GM23248 (cell line): ENCODE measurements at regions not wholly inside any gene's neighbourhood (a gene's known extent, or its start where the extent isn't known, plus 50 kb on each side); places are given as distances from the start of the nearest gene placed in this dataset.

Experiments
- DNase-seq: peaks from one replicate; pipeline ENCODE4 v3.0.0-alpha.2; 2015
- H2AFZ ChIP-seq: fragments of 200-600 bp; sonication (generic); 2 replicates; pipeline ENCODE4 v1.6.1; 2016; ENCODE audit warnings: antibody characterized with exemption
- H3F3A ChIP-seq: fragments of 200-600 bp; sonication (generic); 2 replicates; pipeline ENCODE4 v1.6.1; 2016; ENCODE audit warnings: mild to moderate bottlenecking, antibody characterized with exemption, mixed run types; ENCODE audit not compliant: insufficient read depth
- H3K27ac ChIP-seq: fragments of 200-600 bp; sonication (generic); 2 replicates; pipeline ENCODE4 v1.5.1; 2016; ENCODE audit warnings: mild to moderate bottlenecking
- H3K27me3 ChIP-seq: fragments of 200-600 bp; sonication (generic); replicated peaks from 2 replicates; pipeline ENCODE4 v1.6.1; 2016; ENCODE audit warnings: mild to moderate bottlenecking; ENCODE audit not compliant: insufficient read depth
- H3K36me3 ChIP-seq: fragments of 200-600 bp; sonication (generic); 2 replicates; pipeline ENCODE4 v1.6.1; 2016; ENCODE audit warnings: low read depth, mild to moderate bottlenecking
- H3K4me1 ChIP-seq: fragments of 200-600 bp; sonication (generic); 2 replicates; pipeline ENCODE4 v1.6.1; 2016; ENCODE audit warnings: mild to moderate bottlenecking; ENCODE audit not compliant: insufficient read depth
- H3K4me2 ChIP-seq: fragments of 200-600 bp; sonication (generic); one replicate; pipeline ENCODE4 v1.6.1; 2016; ENCODE audit warnings: mild to moderate bottlenecking; ENCODE audit not compliant: unreplicated experiment
- H3K4me3 ChIP-seq: fragments of 200-600 bp; sonication (generic); 2 replicates; pipeline ENCODE4 v1.5.1; 2016; ENCODE audit warnings: mild to moderate bottlenecking
- H3K79me2 ChIP-seq: fragments of 200-600 bp; sonication (generic); 2 replicates; pipeline ENCODE4 v1.6.1; 2016; ENCODE audit warnings: mild to moderate bottlenecking; ENCODE audit not compliant: insufficient read depth
- H3K9ac ChIP-seq: fragments of 200-600 bp; sonication (generic); 2 replicates; pipeline ENCODE4 v1.6.1; 2016; ENCODE audit warnings: mild to moderate bottlenecking
- H3K9me2 ChIP-seq: fragments of 200-600 bp; sonication (generic); 2 replicates; pipeline ENCODE4 v1.6.1; 2016; ENCODE audit warnings: mixed run types, mild to moderate bottlenecking, moderate library complexity; ENCODE audit not compliant: insufficient read depth
- H3K9me3 ChIP-seq: fragments of 200-600 bp; sonication (generic); one replicate; pipeline ENCODE4 v1.6.1; 2017; ENCODE audit warnings: low read depth
- H4K20me1 ChIP-seq: fragments of 200-600 bp; sonication (generic); 2 replicates; pipeline ENCODE4 v1.6.0; 2016; ENCODE audit not compliant: insufficient read depth
- EZH2 ChIP-seq: fragments of 200-600 bp; sonication (generic); IDR thresholded peaks from 2 replicates; pipeline ENCODE4 v1.6.1; 2018; ENCODE audit warnings: antibody characterized with exemption, mild to moderate bottlenecking; ENCODE audit not compliant: insufficient read depth, poor library complexity, severe bottlenecking
- EZH2phosphoT487 ChIP-seq: fragments of 200-600 bp; sonication (generic); IDR thresholded peaks from 2 replicates; pipeline ENCODE4 v1.6.1; 2018; ENCODE audit warnings: antibody characterized with exemption, moderate library complexity, mild to moderate bottlenecking, low read depth; ENCODE audit not compliant: insufficient read depth
- WGBS, 2 experiments: methylation state at CpG; one replicate each; pipeline ENCODE4 v1.1.6; 2015 to 2017; ENCODE audit warnings: low lambda C conversion rate in 2 of 2, low coverage in 1 of 2; ENCODE audit errors: missing lambda C conversion rate in 2 of 2; 5-methylcytosine and 5-hydroxymethylcytosine counted together
- in situ Hi-C: fragments of 300-500 bp; cut with MboI; formaldehyde crosslinking; loops from 2 replicates; pipeline ENCODE4 v1.15.0; 2020

- H3K27ac ChIP-seq: peak overlapping the region; percentile 58
- H3K79me2 ChIP-seq: peaks cover 98% of the 10 kb centered on the region
- H3K4me1 ChIP-seq: peaks cover 74% of the 10 kb centered on the region
- peaks cover 22% of the 10 kb centered on the region for H3F3A ChIP-seq
- no peaks in the 10 kb centered on the region for H3K9me2 ChIP-seq
- H4K20me1 ChIP-seq: no peaks in the 10 kb centered on the region
- no peak overlapping the region for H3K4me3 ChIP-seq
- DNase-seq: no peak
- no peak overlapping the region for H2AFZ ChIP-seq
- no peaks in the 10 kb centered on the region for H3K36me3 ChIP-seq
- 83 to 84% methylated on average over 8 of the region's 8 CpGs for WGBS, 2 experiments
- in situ Hi-C loops: no loop called here
- peak overlapping the region; percentile 41 for H3K4me2 ChIP-seq
- H3K9ac ChIP-seq: peak overlapping the region; percentile 57
- H3K27me3 ChIP-seq: no peaks in the 10 kb centered on the region
- no peaks in the 10 kb centered on the region for H3K9me3 ChIP-seq
- TF ChIP-seq EZH2phosphoT487: no peak
- no peak for TF ChIP-seq EZH2
Observed at GRCh38 chr17:77386502-77387192, 245.9 kb downstream of the SEC14L1 start.

GRCh38 chr17:77387891-77388290 lies 247.1 kb downstream of the SEC14L1 start:
- Histone ChIP-seq H3K4me2 (no peak overlapping the region), H3K27me3 (no peaks in the 10 kb centered on the region), H3K4me3 (no peak overlapping the region), H3K36me3 (no peaks in the 10 kb centered on the region), H3K9me2 (no peaks in the 10 kb centered on the region), H3K27ac (peak overlapping the region; percentile 41; the same call in 1 of the 2 replicates), H3K9ac (no peak overlapping the region), H3K79me2 (peaks cover 88% of the 10 kb centered on the region), H2AFZ (no peak overlapping the region), H3K9me3 (no peaks in the 10 kb centered on the region), H3K4me1 (peaks cover 82% of the 10 kb centered on the region), H4K20me1 (no peaks in the 10 kb centered on the region), H3F3A (peaks cover 30% of the 10 kb centered on the region)
- TF ChIP-seq EZH2 (no peak), EZH2phosphoT487 (no peak)
- no peak for DNase-seq
- WGBS, 2 experiments: 94 to 96% methylated on average over 11 to 14 of the region's 14 CpGs
- in situ Hi-C loops: no loop called here

- H3K27me3 ChIP-seq: no peaks in the 10 kb centered on the region
- H4K20me1 ChIP-seq: no peaks in the 10 kb centered on the region
- H3K36me3 ChIP-seq: no peaks in the 10 kb centered on the region
- peak overlapping the region; percentile 56 for H3K9ac ChIP-seq
- no peaks in the 10 kb centered on the region for H3K9me2 ChIP-seq
- TF ChIP-seq EZH2phosphoT487: no peak
- TF ChIP-seq EZH2: no peak
- H3K4me1 ChIP-seq: peaks cover 82% of the 10 kb centered on the region
- H3K79me2 ChIP-seq: peaks cover 88% of the 10 kb centered on the region
- H3K4me2 ChIP-seq: no peak overlapping the region
- in situ Hi-C loops: no loop called here
- peak overlapping the region; percentile 41 for H3K27ac ChIP-seq
- WGBS, 2 experiments: 66 to 70% methylated on average over 29 of the region's 29 CpGs
- peaks cover 34% of the 10 kb centered on the region for H3F3A ChIP-seq
- peak; percentile 47 for DNase-seq
- no peaks in the 10 kb centered on the region for H3K9me3 ChIP-seq
- no peak overlapping the region for H3K4me3 ChIP-seq
- H2AFZ ChIP-seq: no peak overlapping the region
Observed at GRCh38 chr17:77388384-77389306, 247.9 kb downstream of the SEC14L1 start.

GRCh38 chr17:77390870-77391269 lies 250.1 kb downstream of the SEC14L1 start:
- no peaks in the 10 kb centered on the region for H4K20me1 ChIP-seq
- peak overlapping the region; percentile 93 for H3K9ac ChIP-seq

More at GRCh38 chr17:77390870-77391269, 250.1 kb downstream of the SEC14L1 start:
- peaks cover 74% of the 10 kb centered on the region for H3K4me1 ChIP-seq
- no peak for DNase-seq
- TF ChIP-seq EZH2phosphoT487 (no peak), EZH2 (no peak)
- H3K4me2 ChIP-seq: peak overlapping the region; percentile 45
- H3K4me3 ChIP-seq: no peak overlapping the region
- peak overlapping the region; percentile 100 for H3K27ac ChIP-seq
- peaks cover 88% of the 10 kb centered on the region for H3K79me2 ChIP-seq
- H3K9me3 ChIP-seq: no peaks in the 10 kb centered on the region
- 85% methylated on average over 12 of the region's 12 CpGs for WGBS, 2 experiments
- H3K36me3 ChIP-seq: no peaks in the 10 kb centered on the region
- in situ Hi-C loops: no loop called here
- H3K9me2 ChIP-seq: no peaks in the 10 kb centered on the region
- peaks cover 33% of the 10 kb centered on the region for H3F3A ChIP-seq
- H2AFZ ChIP-seq: no peak overlapping the region
- H3K27me3 ChIP-seq: no peaks in the 10 kb centered on the region
